Naive thymus-derived CD4-positive, alpha-beta T cell (primary cell): ENCODE measurements at regions not wholly inside any gene's neighbourhood (a gene's known extent, or its start where the extent isn't known, plus 50 kb on each side); places are given as distances from the start of the nearest gene placed in this dataset.

Experiments used
- ATAC-seq: fragments of 150-1000 bp; cut with Tn5 transposase; 2 replicates; pipeline ENCODE4 v1.10.0; 2021; ENCODE audit warnings: mild to moderate bottlenecking, moderate library complexity
- CTCF ChIA-PET: fragments of 350-600 bp; sonication (Branson Sonifier 250); formaldehyde crosslinking; loops from one replicate; lab custom pipeline; 2021; ENCODE audit warnings: antibody characterized with exemption; lab: Charles Lee
- POLR2A ChIA-PET: fragments of 350-600 bp; sonication (Branson Sonifier 250); formaldehyde crosslinking; loops from one replicate; lab custom pipeline; 2021; ENCODE audit warnings: antibody characterized with exemption, inconsistent platforms; lab: Charles Lee
- DNase-seq, 9 donors: peaks; one replicate each; pipeline versions ENCODE4 v3.0.0 to v3.0.0-alpha.2; 2020 to 2022; ENCODE audit warnings: mixed read lengths in 1 of 9
- H3K27ac ChIP-seq: one replicate; pipeline ENCODE4 v1.7.0; 2013; ENCODE audit warnings: mild to moderate bottlenecking, low read depth, low read length, moderate library complexity
- H3K27me3 ChIP-seq, 2 donors: one replicate each; pipeline ENCODE4 v1.7.0; 2013; ENCODE audit warnings: low read length in 2 of 2, mild to moderate bottlenecking in 2 of 2, moderate library complexity in 2 of 2; ENCODE audit not compliant: control insufficient read depth in 2 of 2, insufficient read depth in 2 of 2
- H3K36me3 ChIP-seq, 3 experiments: 1 replicate in 2 of 3; 2 replicates in 1 of 3; pipeline ENCODE4 v1.7.0; 2013; ENCODE audit warnings: low read length in 3 of 3, mild to moderate bottlenecking in 3 of 3, moderate library complexity in 1 of 3; ENCODE audit not compliant: insufficient read depth in 3 of 3, control insufficient read depth in 2 of 3
- H3K4me1 ChIP-seq, 2 donors: one replicate each; pipeline ENCODE4 v1.7.0; 2013; ENCODE audit warnings: low read length in 2 of 2, mild to moderate bottlenecking in 2 of 2, moderate library complexity in 1 of 2; ENCODE audit not compliant: control insufficient read depth in 2 of 2, insufficient read depth in 2 of 2
- H3K4me3 ChIP-seq: 2 replicates; pipeline ENCODE4 v1.7.0; 2013; ENCODE audit warnings: mild to moderate bottlenecking, low read length
- H3K9me3 ChIP-seq, 3 experiments: 1 replicate in 2 of 3; 2 replicates in 1 of 3; pipeline ENCODE4 v1.7.0; 2013; ENCODE audit warnings: low read length in 3 of 3; ENCODE audit not compliant: control insufficient read depth in 2 of 3
- H3K27ac Mint-ChIP-seq, 9 donors: one replicate each; pipeline ENCODE4 v1.8.0; 2020 to 2022; ENCODE audit warnings: mixed read lengths in 9 of 9, mild to moderate bottlenecking in 8 of 9, moderate library complexity in 5 of 9, inconsistent platforms in 2 of 9
- H3K27me3 Mint-ChIP-seq, 5 donors: one replicate each; pipeline ENCODE4 v1.8.0; 2021 to 2022; ENCODE audit warnings: mixed read lengths in 5 of 5, mild to moderate bottlenecking in 1 of 5
- H3K36me3 Mint-ChIP-seq, 5 donors: one replicate each; pipeline ENCODE4 v1.8.0; 2020 to 2022; ENCODE audit warnings: mixed read lengths in 5 of 5, mild to moderate bottlenecking in 3 of 5, inconsistent platforms in 1 of 5
- H3K4me1 Mint-ChIP-seq, 7 donors: one replicate each; pipeline ENCODE4 v1.8.0; 2020 to 2022; ENCODE audit warnings: mixed read lengths in 7 of 7, mild to moderate bottlenecking in 3 of 7, inconsistent platforms in 1 of 7
- H3K4me3 Mint-ChIP-seq, 10 donors: one replicate each; pipeline ENCODE4 v1.8.0; 2020 to 2022; ENCODE audit warnings: mild to moderate bottlenecking in 10 of 10, mixed read lengths in 10 of 10, moderate library complexity in 6 of 10, inconsistent platforms in 2 of 10
- H3K9me3 Mint-ChIP-seq, 11 donors: one replicate each; pipeline ENCODE4 v1.8.0; 2020 to 2022; ENCODE audit warnings: mixed read lengths in 11 of 11, mild to moderate bottlenecking in 4 of 11, inconsistent platforms in 1 of 11, moderate library complexity in 1 of 11
- intact Hi-C, 2 donors: fragments of 100-400 bp; cut with micrococcal nuclease; formaldehyde crosslinking; loops; one replicate each; pipeline ENCODE4 v1.15.1; 2023

GRCh38 chr12:13496111-13496510 lies 299.6 kb downstream of the EMP1 start:
- Histone ChIP-seq H3K27me3 (no peaks in the 10 kb centered on the region), H3K27ac (no peak overlapping the region), H3K4me1 (no peaks in the 10 kb centered on the region), H3K36me3 (no peaks in the 10 kb centered on the region), H3K9me3 (no peaks in the 10 kb centered on the region), H3K4me3 (no peak overlapping the region)
- intact Hi-C loops, result no loop called here
- ChIA-PET CTCF (no interaction called here), POLR2A (no interaction called here)
- ATAC-seq, result no peak
- no peak overlapping the region for H3K27ac Mint-ChIP-seq
- H3K9me3 Mint-ChIP-seq, result peaks cover 0 to 11% (median 1%) of the 10 kb centered on the region in 11 donors
- peaks cover 0 to 21% (median 11%) of the 10 kb centered on the region in 5 donors for H3K27me3 Mint-ChIP-seq
- no peak for DNase-seq
- no peaks in the 10 kb centered on the region for H3K4me1 Mint-ChIP-seq
- no peak overlapping the region for H3K4me3 Mint-ChIP-seq
- H3K36me3 Mint-ChIP-seq, result no peaks in the 10 kb centered on the region

DNA sequence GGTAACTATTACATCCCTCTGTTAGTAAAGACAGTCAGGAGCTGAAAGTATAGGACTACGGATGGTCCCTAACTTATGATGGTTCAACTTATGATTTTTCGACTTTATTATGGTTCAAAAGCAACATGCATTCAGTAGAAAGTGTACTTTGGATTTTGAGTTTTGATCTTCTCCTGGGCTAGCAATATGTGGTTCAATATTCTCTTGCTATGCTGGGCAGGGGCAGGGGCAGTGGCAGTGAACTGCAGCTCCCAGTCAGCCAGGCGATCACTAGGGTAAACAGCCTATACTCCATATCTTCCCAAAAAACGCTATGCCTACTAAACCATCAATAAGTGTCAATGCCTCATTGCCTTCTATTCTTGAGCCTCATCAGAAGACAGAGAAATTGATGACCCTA lies 292.7 kb downstream of the EMP1 start:
- Mint-ChIP-seq H3K27me3 (peaks cover 0 to 11% (median 4%) of the 10 kb centered on the region in 5 donors), H3K4me3 (no peak overlapping the region), H3K27ac (no peak overlapping the region), H3K36me3 (no peaks in the 10 kb centered on the region), H3K9me3 (peaks cover 0 to 11% (median 4%) of the 10 kb centered on the region in 11 donors), H3K4me1 (no peaks in the 10 kb centered on the region)
- no peak for ATAC-seq
- CTCF ChIA-PET, result no interaction called here
- H3K4me1 ChIP-seq, result no peaks in the 10 kb centered on the region
- H3K4me3 ChIP-seq, result no peak overlapping the region
- no peaks in the 10 kb centered on the region for H3K36me3 ChIP-seq
- DNase-seq, result no peak
- H3K9me3 ChIP-seq, result no peaks in the 10 kb centered on the region
- POLR2A ChIA-PET, result no interaction called here
- no peaks in the 10 kb centered on the region for H3K27me3 ChIP-seq
- intact Hi-C loops, result no loop called here
- H3K27ac ChIP-seq, result no peak overlapping the region

GRCh38 chr12:13487326-13487725 lies 290.8 kb downstream of the EMP1 start:
- Mint-ChIP-seq H3K4me3 (no peak overlapping the region), H3K9me3 (peaks cover 0 to 7% (median 0%) of the 10 kb centered on the region in 11 donors), H3K4me1 (no peaks in the 10 kb centered on the region), H3K27ac (no peak overlapping the region), H3K36me3 (no peaks in the 10 kb centered on the region), H3K27me3 (peaks cover 0 to 11% (median 4%) of the 10 kb centered on the region in 5 donors)
- ATAC-seq (no peak), DNase-seq (no peak)
- Histone ChIP-seq H3K27me3 (no peaks in the 10 kb centered on the region), H3K9me3 (no peaks in the 10 kb centered on the region), H3K4me3 (no peak overlapping the region), H3K36me3 (no peaks in the 10 kb centered on the region), H3K4me1 (no peaks in the 10 kb centered on the region), H3K27ac (no peak overlapping the region)
- ChIA-PET POLR2A (no interaction called here), CTCF (interaction anchor here (1.1 kb wide), 1 partner anchor 10 kb away, joined by 4 read pairs; no protein-coding TSS in a partner anchor)
- intact Hi-C loops, result no loop called here

DNA sequence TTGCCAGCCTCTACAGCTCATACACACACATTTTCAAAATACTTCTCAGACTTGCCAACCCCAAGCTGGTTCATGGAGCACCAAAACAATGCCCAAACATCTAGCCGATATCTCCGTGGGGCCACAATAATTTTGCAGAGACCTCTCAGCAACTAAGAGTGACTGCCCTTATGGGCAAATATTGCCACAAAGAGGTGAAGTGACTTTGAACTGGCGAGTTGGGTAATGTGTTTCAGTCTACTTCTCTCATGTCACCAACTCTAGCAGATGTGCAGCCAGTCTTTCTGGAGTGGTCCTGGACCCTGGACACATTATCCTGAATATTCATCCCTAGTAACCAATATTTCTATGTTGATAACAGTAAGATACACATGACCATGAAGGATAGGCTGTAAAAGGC lies 290.3 kb downstream of the EMP1 start:
- H3K4me3 Mint-ChIP-seq, result no peak overlapping the region
- ATAC-seq, result no peak
- intact Hi-C loops, result no loop called here
- peaks cover 0 to 11% (median 4%) of the 10 kb centered on the region in 5 donors for H3K27me3 Mint-ChIP-seq
- DNase-seq, result no peak
- H3K27ac Mint-ChIP-seq, result no peak overlapping the region
- no peaks in the 10 kb centered on the region for H3K9me3 ChIP-seq
- no peaks in the 10 kb centered on the region for H3K36me3 Mint-ChIP-seq
- no peaks in the 10 kb centered on the region for H3K36me3 ChIP-seq
- no peak overlapping the region for H3K27ac ChIP-seq
- no peaks in the 10 kb centered on the region for H3K27me3 ChIP-seq
- no peak overlapping the region for H3K4me3 ChIP-seq
- ChIA-PET CTCF (no interaction called here), POLR2A (no interaction called here)
- H3K4me1 ChIP-seq, result no peaks in the 10 kb centered on the region
- no peaks in the 10 kb centered on the region for H3K4me1 Mint-ChIP-seq
- H3K9me3 Mint-ChIP-seq, result peaks cover 0 to 7% (median 0%) of the 10 kb centered on the region in 11 donors

DNA sequence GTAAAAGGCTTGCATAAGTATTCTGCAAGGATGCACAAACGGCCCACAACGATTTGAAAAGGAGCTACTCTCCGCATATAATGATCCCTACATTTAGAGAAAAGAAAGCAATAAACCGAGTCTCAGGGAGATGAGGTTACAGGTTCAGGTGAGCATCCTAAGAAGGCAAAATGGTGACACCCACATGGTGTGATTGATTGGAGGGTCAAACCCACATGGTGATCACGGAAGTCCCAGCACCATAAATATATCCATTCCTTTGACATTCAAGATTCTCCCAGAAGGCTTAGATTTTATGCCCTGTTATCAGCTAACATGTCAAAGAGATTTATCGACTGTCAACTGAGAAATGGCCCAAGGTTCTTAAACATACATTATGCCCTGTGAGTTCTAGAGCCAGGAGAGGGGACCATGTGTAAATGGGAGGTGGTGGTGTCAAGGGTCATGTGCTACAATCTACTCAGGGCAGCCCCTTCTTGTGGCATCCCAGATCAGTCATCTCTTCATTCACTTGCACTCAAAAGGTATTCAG lies 282.2 kb downstream of the EMP1 start:
- Histone ChIP-seq H3K27me3 (no peaks in the 10 kb centered on the region), H3K27ac (no peak overlapping the region), H3K4me1 (no peaks in the 10 kb centered on the region), H3K36me3 (no peaks in the 10 kb centered on the region), H3K4me3 (no peak overlapping the region), H3K9me3 (no peaks in the 10 kb centered on the region)
- ChIA-PET CTCF (no interaction called here), POLR2A (no interaction called here)
- H3K27me3 Mint-ChIP-seq, result peaks cover 0 to 24% (median 10%) of the 10 kb centered on the region in 5 donors
- H3K4me3 Mint-ChIP-seq, result no peak overlapping the region
- no peaks in the 10 kb centered on the region for H3K4me1 Mint-ChIP-seq
- peaks cover 0 to 6% (median 0%) of the 10 kb centered on the region in 11 donors for H3K9me3 Mint-ChIP-seq
- intact Hi-C loops, result no loop called here
- no peak overlapping the region for H3K27ac Mint-ChIP-seq
- no peaks in the 10 kb centered on the region for H3K36me3 Mint-ChIP-seq
- ATAC-seq (no peak), DNase-seq (no peak)

DNA sequence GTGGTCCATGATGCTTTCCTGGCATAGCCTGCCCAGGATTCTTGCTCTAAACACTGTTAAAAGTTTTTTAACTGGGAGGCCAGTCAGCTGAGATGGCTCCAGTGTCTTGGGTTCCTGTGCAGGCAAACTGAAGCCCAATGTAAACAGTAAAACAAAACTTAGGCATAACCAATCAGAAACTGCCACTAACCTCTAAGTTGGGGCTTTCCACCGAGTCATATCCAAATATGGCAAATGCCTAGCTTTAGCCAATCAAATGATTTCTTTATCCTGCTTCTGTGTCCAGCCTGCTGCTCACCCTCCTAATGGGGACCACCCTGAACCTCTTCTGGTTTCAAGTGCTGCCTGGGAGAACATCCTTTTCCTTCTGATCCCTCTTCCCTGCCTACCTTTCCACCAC lies 277.9 kb downstream of the EMP1 start:
- no peak overlapping the region for H3K4me3 Mint-ChIP-seq
- H3K9me3 Mint-ChIP-seq, result peaks cover 0 to 6% (median 0%) of the 10 kb centered on the region in 11 donors
- POLR2A ChIA-PET, result no interaction called here
- H3K36me3 Mint-ChIP-seq, result no peaks in the 10 kb centered on the region
- no peak overlapping the region for H3K4me3 ChIP-seq
- no peaks in the 10 kb centered on the region for H3K27me3 ChIP-seq
- H3K27me3 Mint-ChIP-seq, result peaks cover 6 to 35% (median 15%) of the 10 kb centered on the region in 5 donors
- DNase-seq (no peak), ATAC-seq (no peak)
- no peaks in the 10 kb centered on the region for H3K36me3 ChIP-seq
- no peaks in the 10 kb centered on the region for H3K4me1 Mint-ChIP-seq
- CTCF ChIA-PET, result no interaction called here
- intact Hi-C loops, result no loop called here
- no peaks in the 10 kb centered on the region for H3K9me3 ChIP-seq
- H3K27ac ChIP-seq, result no peak overlapping the region
- no peak overlapping the region for H3K27ac Mint-ChIP-seq
- H3K4me1 ChIP-seq, result no peaks in the 10 kb centered on the region

GRCh38 chr12:13472690-13473089 lies 276.2 kb downstream of the EMP1 start:
- Mint-ChIP-seq H3K4me3 (no peak overlapping the region), H3K36me3 (peaks cover 0 to 3% (median 0%) of the 10 kb centered on the region in 5 donors), H3K27me3 (peaks cover 12 to 45% (median 21%) of the 10 kb centered on the region in 5 donors), H3K4me1 (no peaks in the 10 kb centered on the region), H3K27ac (no peak overlapping the region), H3K9me3 (peaks cover 0 to 4% (median 0%) of the 10 kb centered on the region in 11 donors)
- POLR2A ChIA-PET, result no interaction called here
- no peak for DNase-seq
- Histone ChIP-seq H3K36me3 (no peaks in the 10 kb centered on the region), H3K9me3 (no peaks in the 10 kb centered on the region), H3K27ac (no peak overlapping the region), H3K27me3 (no peaks in the 10 kb centered on the region), H3K4me3 (no peak overlapping the region), H3K4me1 (no peaks in the 10 kb centered on the region)
- intact Hi-C loops, result no loop called here
- ATAC-seq, result no peak
- CTCF ChIA-PET, result no interaction called here
